ENCODE measurements at regions not wholly inside any gene's neighbourhood (a gene's known extent, or its start where the extent isn't known, plus 50 kb on each side); places are given as distances from the start of the nearest gene placed in this dataset.

DNA sequence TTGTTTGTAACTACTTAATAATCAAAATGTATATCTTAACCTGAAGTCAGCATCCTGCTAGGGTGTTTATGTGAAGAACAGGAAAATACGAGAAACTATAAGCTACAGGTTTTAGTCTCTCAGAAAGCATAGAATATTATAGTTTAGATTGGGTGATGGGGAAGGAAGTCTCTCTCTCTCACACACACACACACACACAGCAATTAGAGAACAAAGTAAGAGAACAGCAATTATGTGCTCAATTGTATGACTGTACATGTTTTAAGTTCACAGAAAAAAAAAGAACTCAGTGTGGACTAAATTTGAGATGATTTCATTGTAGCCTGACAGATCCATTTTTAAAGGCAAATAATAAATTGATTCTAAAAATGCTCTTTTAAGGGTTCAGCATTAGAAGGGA lies 94.3 kb upstream of the ZNF516 start:
- 43 to 60% methylated on average over 1 of the region's 1 CpG for WGBS, 2 donors (ENCODE audit: low coverage in 1 of 2)
- TF ChIP-seq, protein P1, sequence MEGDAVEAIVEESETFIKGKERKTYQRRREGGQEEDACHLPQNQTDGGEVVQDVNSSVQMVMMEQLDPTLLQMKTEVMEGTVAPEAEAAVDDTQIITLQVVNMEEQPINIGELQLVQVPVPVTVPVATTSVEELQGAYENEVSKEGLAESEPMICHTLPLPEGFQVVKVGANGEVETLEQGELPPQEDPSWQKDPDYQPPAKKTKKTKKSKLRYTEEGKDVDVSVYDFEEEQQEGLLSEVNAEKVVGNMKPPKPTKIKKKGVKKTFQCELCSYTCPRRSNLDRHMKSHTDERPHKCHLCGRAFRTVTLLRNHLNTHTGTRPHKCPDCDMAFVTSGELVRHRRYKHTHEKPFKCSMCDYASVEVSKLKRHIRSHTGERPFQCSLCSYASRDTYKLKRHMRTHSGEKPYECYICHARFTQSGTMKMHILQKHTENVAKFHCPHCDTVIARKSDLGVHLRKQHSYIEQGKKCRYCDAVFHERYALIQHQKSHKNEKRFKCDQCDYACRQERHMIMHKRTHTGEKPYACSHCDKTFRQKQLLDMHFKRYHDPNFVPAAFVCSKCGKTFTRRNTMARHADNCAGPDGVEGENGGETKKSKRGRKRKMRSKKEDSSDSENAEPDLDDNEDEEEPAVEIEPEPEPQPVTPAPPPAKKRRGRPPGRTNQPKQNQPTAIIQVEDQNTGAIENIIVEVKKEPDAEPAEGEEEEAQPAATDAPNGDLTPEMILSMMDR (IDR thresholded peaks at IDR 0.05): no peak
- TF ChIP-seq POLR2A (IDR thresholded peaks at IDR 0.05): no peak
- no peak for TF ChIP-seq POLR2AphosphoS5 (IDR thresholded peaks at IDR 0.05)
- no peak for TF ChIP-seq EP300 (IDR thresholded peaks at IDR 0.05; ENCODE audit: low read depth)
- H3K4me3 ChIP-seq: peak overlapping the region in 1 of 4 donors; percentile 34
- H3K36me3 ChIP-seq: no peaks in the 10 kb centered on the region
- in situ Hi-C loops (cut with MboI; ENCODE audit: low pct_ligation_motif_present in 1 of 4, low pct_unique_long_range_greater_than_20kb in 1 of 4, low sequenced_read_pairs in 3 of 4): no loop called here
- peaks cover 0 to 9% (median 0%) of the 10 kb centered on the region in 4 donors for H3K4me1 ChIP-seq
- no peak overlapping the region for H3K27ac ChIP-seq
- no peak for DNase-seq
- intact Hi-C loops (cut with DNase I; ENCODE audit: low total_unique reads): no loop called here
- H3K9me3 ChIP-seq: no peaks in the 10 kb centered on the region
- H3K27me3 ChIP-seq: peaks cover 8% of the 10 kb centered on the region

DNA sequence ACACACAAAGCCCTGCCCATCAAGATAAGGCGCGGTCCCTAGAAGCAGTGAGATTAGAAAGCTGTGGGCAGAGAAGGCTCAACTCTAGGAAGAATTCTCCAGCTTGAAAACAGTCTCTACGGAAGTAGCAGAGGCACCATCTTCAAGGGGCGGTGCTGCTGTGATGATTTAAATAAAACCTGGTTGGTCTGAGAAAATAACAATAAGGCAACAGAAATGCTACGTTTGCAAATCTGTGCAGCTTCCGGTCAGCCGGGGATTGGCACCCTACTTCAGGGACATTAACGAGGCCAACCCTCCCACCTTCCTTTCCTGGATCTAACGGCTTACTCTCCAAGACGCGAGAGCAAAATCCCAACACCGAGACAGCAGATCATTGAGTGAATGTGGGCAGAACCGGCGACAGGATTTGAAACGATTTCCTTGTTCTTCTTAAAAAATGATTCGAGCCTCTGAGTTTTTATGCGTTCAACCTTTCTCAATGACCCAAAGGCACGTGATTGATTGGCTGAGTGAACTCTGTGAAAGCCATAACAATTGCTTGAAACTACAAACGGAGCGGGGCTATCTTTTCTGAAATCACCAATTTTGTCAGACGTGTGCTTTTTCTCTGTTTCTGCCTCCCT lies 93.7 kb upstream of the ZNF516 start:
- H3K27me3 ChIP-seq: peaks cover 8% of the 10 kb centered on the region
- no peaks in the 10 kb centered on the region for H3K9me3 ChIP-seq
- no peak for DNase-seq
- WGBS, 2 donors (ENCODE audit: low coverage in 1 of 2): 18 to 47% methylated on average over 10 to 21 of the region's 21 CpGs
- peaks cover 0 to 9% (median 0%) of the 10 kb centered on the region in 4 donors for H3K4me1 ChIP-seq
- H3K4me3 ChIP-seq: peak overlapping the region in 2 of 4 donors; percentile 6 to 34
- no peaks in the 10 kb centered on the region for H3K36me3 ChIP-seq
- intact Hi-C loops (cut with DNase I; ENCODE audit: low total_unique reads) (no loop called here), in situ Hi-C loops (cut with MboI; ENCODE audit: low pct_ligation_motif_present in 1 of 4, low pct_unique_long_range_greater_than_20kb in 1 of 4, low sequenced_read_pairs in 3 of 4) (no loop called here)
- no peak overlapping the region for H3K27ac ChIP-seq
- TF ChIP-seq EP300 (IDR thresholded peaks at IDR 0.05; ENCODE audit: low read depth): no peak
- no peak for TF ChIP-seq POLR2A (IDR thresholded peaks at IDR 0.05)
- TF ChIP-seq POLR2AphosphoS5 (IDR thresholded peaks at IDR 0.05): no peak
- TF ChIP-seq, protein P1 (IDR thresholded peaks at IDR 0.05): no peak

DNA sequence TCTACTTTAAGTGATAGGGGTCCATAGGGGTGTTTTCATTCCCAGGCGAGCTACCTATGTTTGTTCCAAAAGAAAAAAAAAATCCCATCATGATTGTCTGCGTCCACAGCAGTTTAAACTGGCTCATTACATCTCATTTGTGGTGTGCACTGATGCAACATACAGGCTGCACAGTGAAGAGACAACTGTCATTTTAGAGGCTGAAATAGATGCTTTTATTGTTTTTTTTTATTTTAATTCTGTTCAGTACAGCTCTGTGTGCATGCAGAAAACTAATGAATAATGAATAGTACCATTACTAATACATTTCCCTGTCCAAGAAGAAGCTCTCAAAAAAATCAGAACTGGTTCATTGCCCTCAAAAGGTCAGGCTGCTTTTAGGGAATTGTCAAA lies 92.8 kb upstream of the ZNF516 start:
- peaks cover 0 to 9% (median 0%) of the 10 kb centered on the region in 4 donors for H3K4me1 ChIP-seq
- TF ChIP-seq POLR2A (IDR thresholded peaks at IDR 0.05) (no peak), POLR2AphosphoS5 (IDR thresholded peaks at IDR 0.05) (no peak), EP300 (IDR thresholded peaks at IDR 0.05; ENCODE audit: low read depth) (no peak)
- TF ChIP-seq, protein P1 (IDR thresholded peaks at IDR 0.05): no peak
- H3K27ac ChIP-seq: no peak overlapping the region
- in situ Hi-C loops (cut with MboI; ENCODE audit: low pct_ligation_motif_present in 1 of 4, low pct_unique_long_range_greater_than_20kb in 1 of 4, low sequenced_read_pairs in 3 of 4) (no loop called here), intact Hi-C loops (cut with DNase I; ENCODE audit: low total_unique reads) (no loop called here)
- H3K9me3 ChIP-seq: no peaks in the 10 kb centered on the region
- 93 to 100% methylated on average over 1 to 2 of the region's 2 CpGs for WGBS, 2 donors (ENCODE audit: low coverage in 1 of 2)
- H3K27me3 ChIP-seq: peaks cover 8% of the 10 kb centered on the region
- DNase-seq: no peak
- H3K36me3 ChIP-seq: no peaks in the 10 kb centered on the region
- H3K4me3 ChIP-seq: no peak overlapping the region

DNA sequence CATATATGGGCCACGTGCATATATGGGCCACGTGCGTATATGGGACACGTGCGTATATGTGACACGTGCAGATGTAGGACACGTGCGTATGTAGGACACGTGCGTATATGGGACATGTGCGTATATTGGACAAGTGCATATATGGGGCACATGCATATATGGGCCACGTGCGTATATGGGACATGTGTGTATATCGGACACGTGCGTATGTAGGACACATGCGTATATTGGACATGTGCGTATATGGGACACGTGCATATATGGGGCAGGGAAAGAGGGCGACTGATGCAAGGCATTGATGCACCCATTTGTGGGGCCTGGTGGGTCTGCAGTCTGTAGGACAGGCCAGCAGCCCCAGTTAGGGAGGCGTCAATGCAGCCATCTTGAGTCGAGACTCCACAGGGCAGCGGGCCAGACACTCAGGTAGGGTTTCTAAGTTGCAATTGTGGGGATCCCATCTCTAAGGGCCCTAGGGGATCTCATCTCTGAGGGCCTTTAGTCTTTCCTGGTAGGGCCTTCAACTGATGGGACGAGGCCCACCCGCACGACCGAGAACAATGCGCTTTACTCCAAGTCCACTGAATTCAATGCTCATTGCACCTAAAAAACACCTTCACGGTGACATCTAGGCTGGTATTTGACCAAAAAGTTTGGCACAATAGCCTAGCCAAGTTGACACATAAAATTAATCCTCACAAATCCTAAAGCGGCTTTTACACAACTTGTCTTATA lies 92.3 kb upstream of the ZNF516 start:
- Histone ChIP-seq H3K9me3 (no peaks in the 10 kb centered on the region), H3K4me1 (peaks cover 0 to 9% (median 0%) of the 10 kb centered on the region in 4 donors), H3K4me3 (no peak overlapping the region), H3K27ac (no peak overlapping the region), H3K27me3 (peaks cover 8% of the 10 kb centered on the region), H3K36me3 (no peaks in the 10 kb centered on the region)
- in situ Hi-C loops (cut with MboI; ENCODE audit: low pct_ligation_motif_present in 1 of 4, low pct_unique_long_range_greater_than_20kb in 1 of 4, low sequenced_read_pairs in 3 of 4) (no loop called here), intact Hi-C loops (cut with DNase I; ENCODE audit: low total_unique reads) (no loop called here)
- 93 to 96% methylated on average over 25 to 30 of the region's 30 CpGs for WGBS, 2 donors (ENCODE audit: low coverage in 1 of 2)
- DNase-seq: no peak
- TF ChIP-seq POLR2AphosphoS5 (IDR thresholded peaks at IDR 0.05) (no peak), EP300 (IDR thresholded peaks at IDR 0.05; ENCODE audit: low read depth) (no peak), POLR2A (IDR thresholded peaks at IDR 0.05) (no peak)

Measured in transverse colon (tissue), 4 donors.